ENCODE measurements at regions not wholly inside any gene's neighbourhood (a gene's known extent, or its start where the extent isn't known, plus 50 kb on each side); places are given as distances from the start of the nearest gene placed in this dataset.

GRCh38 chr9:134988706-134989105 is 71.0 kb upstream of the FCN1 start:
- TF ChIP-seq POLR2A (IDR thresholded peaks at IDR 0.05) = no peak
- TF ChIP-seq, protein P1, sequence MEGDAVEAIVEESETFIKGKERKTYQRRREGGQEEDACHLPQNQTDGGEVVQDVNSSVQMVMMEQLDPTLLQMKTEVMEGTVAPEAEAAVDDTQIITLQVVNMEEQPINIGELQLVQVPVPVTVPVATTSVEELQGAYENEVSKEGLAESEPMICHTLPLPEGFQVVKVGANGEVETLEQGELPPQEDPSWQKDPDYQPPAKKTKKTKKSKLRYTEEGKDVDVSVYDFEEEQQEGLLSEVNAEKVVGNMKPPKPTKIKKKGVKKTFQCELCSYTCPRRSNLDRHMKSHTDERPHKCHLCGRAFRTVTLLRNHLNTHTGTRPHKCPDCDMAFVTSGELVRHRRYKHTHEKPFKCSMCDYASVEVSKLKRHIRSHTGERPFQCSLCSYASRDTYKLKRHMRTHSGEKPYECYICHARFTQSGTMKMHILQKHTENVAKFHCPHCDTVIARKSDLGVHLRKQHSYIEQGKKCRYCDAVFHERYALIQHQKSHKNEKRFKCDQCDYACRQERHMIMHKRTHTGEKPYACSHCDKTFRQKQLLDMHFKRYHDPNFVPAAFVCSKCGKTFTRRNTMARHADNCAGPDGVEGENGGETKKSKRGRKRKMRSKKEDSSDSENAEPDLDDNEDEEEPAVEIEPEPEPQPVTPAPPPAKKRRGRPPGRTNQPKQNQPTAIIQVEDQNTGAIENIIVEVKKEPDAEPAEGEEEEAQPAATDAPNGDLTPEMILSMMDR (IDR thresholded peaks at IDR 0.05) = no peak
